A673 (cell line): ENCODE measurements at regions not wholly inside any gene's neighbourhood (a gene's known extent, or its start where the extent isn't known, plus 50 kb on each side); places are given as distances from the start of the nearest gene placed in this dataset.

Experiments
- CTCF ChIP-seq: fragments of 300-800, 200-600 bp; sonication (generic); conservative IDR thresholded peaks from 2 replicates; pipeline ENCODE4 v1.5.1; 2017; ENCODE audit warnings: low read depth, mild to moderate bottlenecking, antibody characterized with exemption, low read length, moderate library complexity, mixed read lengths
- EZH2 ChIP-seq: fragments of 200-600 bp; sonication (generic); IDR thresholded peaks from 2 replicates; pipeline ENCODE4 v1.6.1; 2017; ENCODE audit warnings: borderline replicate concordance, low read depth, mild to moderate bottlenecking, mixed read lengths, antibody characterized with exemption, low read length; ENCODE audit not compliant: poor library complexity, severe bottlenecking

GRCh38 chrX:28042260-28042659, 61.0 kb upstream of the DCAF8L1 start:
- no peak for TF ChIP-seq CTCF
- TF ChIP-seq EZH2, result no peak
